ENCODE measurements at regions not wholly inside any gene's neighbourhood (a gene's known extent, or its start where the extent isn't known, plus 50 kb on each side); places are given as distances from the start of the nearest gene placed in this dataset.
"Not testable (repeated sequence)": the region's sequence is repeated elsewhere in the genome, so short reads cannot be mapped to it uniquely, and the experiment has no call there.

DNA sequence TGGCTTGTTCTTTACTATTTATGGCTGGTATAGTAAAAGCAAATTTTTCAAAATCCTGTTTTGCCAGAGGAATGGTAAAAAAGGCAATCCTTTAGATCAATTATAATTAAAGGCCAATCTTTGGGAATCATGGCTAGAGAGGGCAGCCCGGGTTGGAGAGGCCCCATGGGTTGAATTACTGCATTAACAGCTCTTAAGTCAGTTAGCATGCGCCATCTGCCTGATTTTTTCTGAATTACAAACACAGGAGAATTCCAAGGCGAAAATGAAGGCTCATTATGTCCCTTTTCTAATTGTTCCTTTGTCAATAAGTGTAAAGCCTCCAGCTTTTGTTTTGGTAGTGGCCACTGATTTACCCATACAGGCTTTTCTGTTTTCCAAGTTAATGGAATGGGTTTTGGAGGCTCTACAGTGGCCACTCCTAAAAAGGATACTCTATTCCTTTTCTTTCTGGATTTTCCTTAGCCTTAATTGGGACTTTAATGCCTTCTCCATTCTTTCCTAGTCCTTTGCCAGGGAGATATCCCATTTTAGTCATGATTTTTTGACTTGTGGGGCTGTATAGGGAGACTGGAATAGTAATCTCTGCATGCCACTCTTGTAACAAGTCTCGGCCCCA is 114.9 kb upstream of the LARP1 start:
- TF ChIP-seq, protein P1, sequence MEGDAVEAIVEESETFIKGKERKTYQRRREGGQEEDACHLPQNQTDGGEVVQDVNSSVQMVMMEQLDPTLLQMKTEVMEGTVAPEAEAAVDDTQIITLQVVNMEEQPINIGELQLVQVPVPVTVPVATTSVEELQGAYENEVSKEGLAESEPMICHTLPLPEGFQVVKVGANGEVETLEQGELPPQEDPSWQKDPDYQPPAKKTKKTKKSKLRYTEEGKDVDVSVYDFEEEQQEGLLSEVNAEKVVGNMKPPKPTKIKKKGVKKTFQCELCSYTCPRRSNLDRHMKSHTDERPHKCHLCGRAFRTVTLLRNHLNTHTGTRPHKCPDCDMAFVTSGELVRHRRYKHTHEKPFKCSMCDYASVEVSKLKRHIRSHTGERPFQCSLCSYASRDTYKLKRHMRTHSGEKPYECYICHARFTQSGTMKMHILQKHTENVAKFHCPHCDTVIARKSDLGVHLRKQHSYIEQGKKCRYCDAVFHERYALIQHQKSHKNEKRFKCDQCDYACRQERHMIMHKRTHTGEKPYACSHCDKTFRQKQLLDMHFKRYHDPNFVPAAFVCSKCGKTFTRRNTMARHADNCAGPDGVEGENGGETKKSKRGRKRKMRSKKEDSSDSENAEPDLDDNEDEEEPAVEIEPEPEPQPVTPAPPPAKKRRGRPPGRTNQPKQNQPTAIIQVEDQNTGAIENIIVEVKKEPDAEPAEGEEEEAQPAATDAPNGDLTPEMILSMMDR (IDR thresholded peaks at IDR 0.05; ENCODE audit: poor library complexity): peak; percentile 67
- H3K9me2 ChIP-seq (replicated peaks; ENCODE audit: insufficient read depth); H3K36me3 ChIP-seq (replicated peaks; ENCODE audit: insufficient read depth, low read depth); H3K4me1 ChIP-seq (ENCODE audit: insufficient read depth); H3K4me2 ChIP-seq; H4K20me1 ChIP-seq (ENCODE audit: insufficient read depth, poor library complexity, severe bottlenecking); H3K9me3 ChIP-seq (ENCODE audit: low read depth); H3K27me3 ChIP-seq; H2AFZ ChIP-seq; H3K4me3 ChIP-seq; H3K79me2 ChIP-seq; H3K27ac ChIP-seq: not testable (repeated sequence)
- 33% methylated on average over 4 of the region's 4 CpGs for WGBS (ENCODE audit: low lambda C conversion rate, missing lambda C conversion rate)
- peak; percentile 40 for DNase-seq (ENCODE audit: low spot score)

DNA sequence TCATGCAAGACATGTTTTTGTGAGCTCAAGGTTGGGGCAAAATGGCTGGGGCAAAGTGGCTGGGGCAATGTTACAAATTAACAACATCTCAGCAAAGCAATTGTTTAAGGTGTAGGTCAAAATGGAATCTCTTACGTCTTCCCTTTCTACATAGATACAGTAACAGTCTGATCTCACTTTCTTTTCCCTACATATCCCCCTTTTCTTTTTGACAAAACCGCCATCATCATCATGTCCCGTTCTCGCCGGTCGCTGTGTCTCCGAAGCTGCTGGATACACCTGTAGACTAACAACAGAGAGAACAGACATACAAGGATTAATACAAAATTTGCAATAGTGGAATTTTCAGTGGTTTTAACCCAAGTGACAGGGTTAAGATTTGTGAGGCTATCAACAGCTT is 118.4 kb upstream of the LARP1 start:
- not testable (repeated sequence) for H3K27me3 ChIP-seq; DNase-seq (ENCODE audit: low spot score); H3K27ac ChIP-seq; H3K4me2 ChIP-seq; H3K79me2 ChIP-seq; H4K20me1 ChIP-seq (ENCODE audit: insufficient read depth, poor library complexity, severe bottlenecking); H2AFZ ChIP-seq; H3K9me3 ChIP-seq (ENCODE audit: low read depth); H3K4me3 ChIP-seq; H3K36me3 ChIP-seq (replicated peaks; ENCODE audit: insufficient read depth, low read depth); H3K9me2 ChIP-seq (replicated peaks; ENCODE audit: insufficient read depth); H3K4me1 ChIP-seq (ENCODE audit: insufficient read depth)
- 95% methylated on average over 7 of the region's 7 CpGs for WGBS (ENCODE audit: low lambda C conversion rate, missing lambda C conversion rate)

DNA sequence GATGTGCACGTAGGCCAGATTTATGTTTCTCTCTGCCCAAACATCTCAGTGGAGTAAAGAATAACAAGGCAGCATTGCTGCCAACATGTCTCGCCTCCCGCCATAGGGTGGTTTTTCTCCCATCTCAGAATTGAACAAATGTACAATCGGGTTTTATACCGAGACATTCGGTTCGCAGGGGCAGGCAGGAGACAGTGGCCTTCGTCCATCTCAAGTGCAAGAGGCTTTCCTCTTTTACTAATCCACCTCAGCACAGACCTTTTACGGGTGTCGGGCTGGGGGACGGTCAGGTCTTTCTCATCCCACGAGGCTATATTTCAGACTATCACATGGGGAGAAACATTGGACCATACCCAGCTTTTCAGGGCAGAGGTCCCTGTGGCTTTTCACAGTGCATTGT is 118.9 kb upstream of the LARP1 start:
- H3K27me3 ChIP-seq; DNase-seq (ENCODE audit: low spot score); H3K4me1 ChIP-seq (ENCODE audit: insufficient read depth); H3K9me2 ChIP-seq (replicated peaks; ENCODE audit: insufficient read depth); H3K9me3 ChIP-seq (ENCODE audit: low read depth); H3K79me2 ChIP-seq; H4K20me1 ChIP-seq (ENCODE audit: insufficient read depth, poor library complexity, severe bottlenecking); H3K4me3 ChIP-seq; H3K4me2 ChIP-seq; H3K27ac ChIP-seq; H3K36me3 ChIP-seq (replicated peaks; ENCODE audit: insufficient read depth, low read depth); H2AFZ ChIP-seq: not testable (repeated sequence)
- WGBS (ENCODE audit: low lambda C conversion rate, missing lambda C conversion rate): 82% methylated on average over 12 of the region's 12 CpGs

DNA sequence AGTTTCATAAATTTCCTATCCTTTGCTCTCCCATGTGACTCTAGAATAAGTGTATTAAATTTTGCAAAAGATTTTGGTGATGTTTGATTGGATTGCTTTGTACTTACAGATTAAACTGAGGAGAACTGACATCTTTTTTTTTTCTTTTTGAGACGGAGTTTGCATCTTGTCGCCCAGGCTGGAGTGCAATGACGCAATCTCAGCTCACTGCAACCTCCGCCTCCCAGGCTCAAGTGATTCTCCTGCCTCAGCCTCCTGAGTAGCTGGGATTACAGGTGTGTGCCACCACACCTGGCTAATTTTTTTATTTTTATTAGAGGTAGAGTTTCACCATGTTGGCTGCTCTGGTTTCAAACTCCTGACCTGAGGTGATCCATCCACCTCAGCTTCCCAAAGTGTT is 121.4 kb upstream of the LARP1 start:
- 96% methylated on average over 4 of the region's 4 CpGs for WGBS (ENCODE audit: low lambda C conversion rate, missing lambda C conversion rate)
- not testable (repeated sequence) for H3K9me2 ChIP-seq (replicated peaks; ENCODE audit: insufficient read depth); H4K20me1 ChIP-seq (ENCODE audit: insufficient read depth, poor library complexity, severe bottlenecking); H3K4me2 ChIP-seq; H3K79me2 ChIP-seq; DNase-seq (ENCODE audit: low spot score); H2AFZ ChIP-seq; H3K4me1 ChIP-seq (ENCODE audit: insufficient read depth); H3K27ac ChIP-seq; H3K36me3 ChIP-seq (replicated peaks; ENCODE audit: insufficient read depth, low read depth); H3K27me3 ChIP-seq; H3K9me3 ChIP-seq (ENCODE audit: low read depth); H3K4me3 ChIP-seq

DNA sequence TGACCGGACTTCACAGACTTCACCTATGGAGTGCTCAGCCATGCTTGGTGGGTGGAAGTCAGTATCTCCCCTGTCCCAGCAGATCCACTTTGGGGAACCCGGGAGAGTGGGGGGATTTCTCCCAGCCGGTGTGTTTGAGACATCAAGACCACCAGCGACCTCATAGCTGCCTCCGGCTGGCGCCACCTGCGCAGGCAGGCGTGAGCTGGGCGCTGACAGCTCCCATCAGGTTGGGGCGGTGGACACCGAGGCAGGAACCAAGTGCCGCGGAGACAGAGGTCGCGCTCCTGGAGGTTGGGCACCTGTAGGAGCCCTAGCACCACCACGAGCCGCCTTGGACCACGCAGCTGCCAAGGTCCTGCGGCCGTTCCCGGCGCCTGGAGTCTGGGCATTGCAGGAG is 124.0 kb upstream of the LARP1 start:
- no peak for TF ChIP-seq EZH2phosphoT487 (IDR thresholded peaks at IDR 0.05; ENCODE audit: low read depth, severe bottlenecking, unreplicated experiment)
- TF ChIP-seq, protein P1 (IDR thresholded peaks at IDR 0.05; ENCODE audit: poor library complexity): no peak
- no peak for TF ChIP-seq EZH2 (IDR thresholded peaks at IDR 0.05; ENCODE audit: borderline replicate concordance)

More for the DNA sequence above, 124.0 kb upstream of the LARP1 start:
- no peak overlapping the region for H3K4me3 ChIP-seq
- H2AFZ ChIP-seq: no peak overlapping the region
- H3K79me2 ChIP-seq: no peaks in the 10 kb centered on the region
- H3K4me2 ChIP-seq: no peak overlapping the region
- no peaks in the 10 kb centered on the region for H3K27me3 ChIP-seq
- H3K9me2 ChIP-seq (replicated peaks; ENCODE audit: insufficient read depth): no peaks in the 10 kb centered on the region
- DNase-seq (ENCODE audit: low spot score): no peak
- H3K36me3 ChIP-seq (replicated peaks; ENCODE audit: insufficient read depth, low read depth): no peaks in the 10 kb centered on the region
- no peaks in the 10 kb centered on the region for H3K9me3 ChIP-seq (ENCODE audit: low read depth)
- H4K20me1 ChIP-seq (ENCODE audit: insufficient read depth, poor library complexity, severe bottlenecking): no peaks in the 10 kb centered on the region
- no peak overlapping the region for H3K27ac ChIP-seq
- peaks cover 17% of the 10 kb centered on the region for H3K4me1 ChIP-seq (ENCODE audit: insufficient read depth)
- 95% methylated on average over 21 of the region's 22 CpGs for WGBS (ENCODE audit: low lambda C conversion rate, missing lambda C conversion rate)

All from hepatocyte (in vitro differentiated cells).